ENCODE measurements at regions not wholly inside any gene's neighbourhood (a gene's known extent, or its start where the extent isn't known, plus 50 kb on each side); places are given as distances from the start of the nearest gene placed in this dataset.
A peak's percentile ranks its signal among the peaks of the same experiment; 100 is the strongest.
"Not testable (repeated sequence)": the region's sequence is repeated elsewhere in the genome, so short reads cannot be mapped to it uniquely, and the experiment has no call there.

- DNase-seq (ENCODE audit: extremely low read depth, low read depth, low spot score): not testable (repeated sequence)
Observed at GRCh38 chr1:193378451-193378850, 192.0 kb upstream of the B3GALT2 start.

- no peak for DNase-seq (ENCODE audit: extremely low read depth, low read depth, low spot score)
Observed at GRCh38 chr1:193377472-193377871, 191.1 kb upstream of the B3GALT2 start.

GRCh38 chr1:193372553-193372952 lies 186.1 kb upstream of the B3GALT2 start:
- no peak for DNase-seq (ENCODE audit: extremely low read depth, low read depth, low spot score)

GRCh38 chr1:193368302-193368701 lies 181.9 kb upstream of the B3GALT2 start:
- DNase-seq (ENCODE audit: extremely low read depth, low read depth, low spot score): no peak

GRCh38 chr1:193367863-193368262 lies 181.4 kb upstream of the B3GALT2 start:
- no peak for DNase-seq (ENCODE audit: extremely low read depth, low read depth, low spot score)

- DNase-seq (ENCODE audit: extremely low read depth, low read depth, low spot score): no peak
Observed at GRCh38 chr1:193366764-193367507, 180.5 kb upstream of the B3GALT2 start.

- no peak for DNase-seq (ENCODE audit: extremely low read depth, low read depth, low spot score)
Observed at GRCh38 chr1:193365966-193366365, 179.6 kb upstream of the B3GALT2 start.

GRCh38 chr1:193359631-193360030 lies 173.2 kb upstream of the B3GALT2 start:
- no peak for DNase-seq (ENCODE audit: extremely low read depth, low read depth, low spot score)

GRCh38 chr1:193358419-193358818 lies 172.0 kb upstream of the B3GALT2 start:
- no peak for DNase-seq (ENCODE audit: extremely low read depth, low read depth, low spot score)

GRCh38 chr1:193356249-193356648 lies 169.8 kb upstream of the B3GALT2 start:
- no peak for DNase-seq (ENCODE audit: extremely low read depth, low read depth, low spot score)

GRCh38 chr1:193355626-193356025 lies 169.2 kb upstream of the B3GALT2 start:
- no peak for DNase-seq (ENCODE audit: extremely low read depth, low read depth, low spot score)

- DNase-seq (ENCODE audit: extremely low read depth, low read depth, low spot score): peak; percentile 16
Observed at GRCh38 chr1:193355178-193355577, 168.8 kb upstream of the B3GALT2 start.

- DNase-seq (ENCODE audit: extremely low read depth, low read depth, low spot score): no peak
Observed at GRCh38 chr1:193348769-193349535, 162.5 kb upstream of the B3GALT2 start.

- DNase-seq (ENCODE audit: extremely low read depth, low read depth, low spot score): no peak
Observed at GRCh38 chr1:193348091-193348768, 161.8 kb upstream of the B3GALT2 start.

GRCh38 chr1:193346085-193346484 lies 159.7 kb upstream of the B3GALT2 start:
- no peak for DNase-seq (ENCODE audit: extremely low read depth, low read depth, low spot score)

- no peak for DNase-seq (ENCODE audit: extremely low read depth, low read depth, low spot score)
Observed at GRCh38 chr1:193342811-193343210, 156.4 kb upstream of the B3GALT2 start.

- DNase-seq (ENCODE audit: extremely low read depth, low read depth, low spot score): no peak
Observed at GRCh38 chr1:193340331-193340730, 153.9 kb upstream of the B3GALT2 start.

- no peak for DNase-seq (ENCODE audit: extremely low read depth, low read depth, low spot score)
Observed at GRCh38 chr1:193339401-193339800, 153.0 kb upstream of the B3GALT2 start.

- DNase-seq (ENCODE audit: extremely low read depth, low read depth, low spot score): no peak
Observed at GRCh38 chr1:193338194-193338593, 151.8 kb upstream of the B3GALT2 start.

- DNase-seq (ENCODE audit: extremely low read depth, low read depth, low spot score): no peak
Observed at GRCh38 chr1:193335806-193336428, 149.5 kb upstream of the B3GALT2 start.

GRCh38 chr1:193333166-193333565 lies 146.8 kb upstream of the B3GALT2 start:
- DNase-seq (ENCODE audit: extremely low read depth, low read depth, low spot score): no peak

All from glomerular endothelial cell (primary cell).